Thymus (tissue), 11 donors: ENCODE measurements at regions not wholly inside any gene's neighbourhood (a gene's known extent, or its start where the extent isn't known, plus 50 kb on each side); places are given as distances from the start of the nearest gene placed in this dataset.

Experiments
- DNase-seq, 9 donors: peaks; one replicate each; pipeline ENCODE4 v3.0.0-alpha.2; 2013; ENCODE audit warnings: low spot score in 9 of 9, low read depth in 6 of 9, missing footprints in 1 of 9
- H3K27ac ChIP-seq, 2 donors: one replicate each; pipeline ENCODE4 v1.5.1; 2013; ENCODE audit warnings: control low read depth in 1 of 2, low read depth in 1 of 2, low read length in 1 of 2, mild to moderate bottlenecking in 1 of 2, moderate library complexity in 1 of 2
- H3K27me3 ChIP-seq, 2 donors: one replicate each; pipeline ENCODE4 v1.5.1; 2013; ENCODE audit warnings: low read length in 1 of 2; ENCODE audit not compliant: control insufficient read depth in 2 of 2, insufficient read depth in 1 of 2
- H3K36me3 ChIP-seq, 2 donors: one replicate each; pipeline ENCODE4 v1.5.1; 2013; ENCODE audit warnings: low read length in 1 of 2, mild to moderate bottlenecking in 1 of 2, moderate library complexity in 1 of 2; ENCODE audit not compliant: control insufficient read depth in 2 of 2, insufficient read depth in 2 of 2
- H3K4me1 ChIP-seq, 2 donors: one replicate each; pipeline ENCODE4 v1.5.1; 2013; ENCODE audit warnings: low read length in 2 of 2; ENCODE audit not compliant: control insufficient read depth in 2 of 2, insufficient read depth in 2 of 2
- H3K4me3 ChIP-seq, 2 donors: one replicate each; pipeline ENCODE4 v1.5.1; 2013; ENCODE audit warnings: low read length in 2 of 2, control low read depth in 1 of 2, mild to moderate bottlenecking in 1 of 2
- H3K9me3 ChIP-seq, 2 donors: one replicate each; pipeline ENCODE4 v1.5.1; 2013; ENCODE audit warnings: low read length in 1 of 2, mild to moderate bottlenecking in 1 of 2; ENCODE audit not compliant: control insufficient read depth in 2 of 2, insufficient read depth in 1 of 2
- WGBS: extraction: QIAGEN DNeasy Blood & Tissue Kit; methylation state at CpG from one replicate; pipeline ENCODE4 v1.1.7; 2013; 5-methylcytosine and 5-hydroxymethylcytosine counted together
- donor health status: healthy.

- no peaks in the 10 kb centered on the region for H3K36me3 ChIP-seq
- no peak overlapping the region for H3K4me3 ChIP-seq
- no peak for DNase-seq
- H3K27ac ChIP-seq, result no peak overlapping the region
- no peaks in the 10 kb centered on the region for H3K27me3 ChIP-seq
- WGBS, result 75% methylated on average over 4 of the region's 4 CpGs
- H3K9me3 ChIP-seq, result no peaks in the 10 kb centered on the region
- no peaks in the 10 kb centered on the region for H3K4me1 ChIP-seq
These were observed 275.8 kb upstream of the TSHZ3 start for GRCh38 chr19:31625056-31625455.

- no peaks in the 10 kb centered on the region for H3K27me3 ChIP-seq
- H3K27ac ChIP-seq, result no peak overlapping the region
- H3K9me3 ChIP-seq, result no peaks in the 10 kb centered on the region
- no peak for DNase-seq
- H3K4me3 ChIP-seq, result no peak overlapping the region
- no peaks in the 10 kb centered on the region for H3K36me3 ChIP-seq
- no peaks in the 10 kb centered on the region for H3K4me1 ChIP-seq
- 50% methylated on average over 1 of the region's 1 CpG for WGBS
These were observed 276.3 kb upstream of the TSHZ3 start for GRCh38 chr19:31625575-31625974.

GRCh38 chr19:31626941-31627340 lies 277.7 kb upstream of the TSHZ3 start:
- Histone ChIP-seq H3K9me3 (no peaks in the 10 kb centered on the region), H3K36me3 (no peaks in the 10 kb centered on the region), H3K27ac (no peak overlapping the region), H3K27me3 (no peaks in the 10 kb centered on the region), H3K4me1 (no peaks in the 10 kb centered on the region), H3K4me3 (no peak overlapping the region)
- DNase-seq, result no peak
- 90% methylated on average over 5 of the region's 5 CpGs for WGBS

- no peak overlapping the region for H3K4me3 ChIP-seq
- H3K27me3 ChIP-seq, result no peaks in the 10 kb centered on the region
- no peak for DNase-seq
- no peak overlapping the region for H3K27ac ChIP-seq
- H3K9me3 ChIP-seq, result no peaks in the 10 kb centered on the region
- WGBS, result 80% methylated on average over 23 of the region's 23 CpGs
- no peaks in the 10 kb centered on the region for H3K36me3 ChIP-seq
- H3K4me1 ChIP-seq, result no peaks in the 10 kb centered on the region
These were observed 278.6 kb upstream of the TSHZ3 start for GRCh38 chr19:31627620-31628365.

- H3K4me3 ChIP-seq, result no peak overlapping the region
- no peaks in the 10 kb centered on the region for H3K36me3 ChIP-seq
- H3K4me1 ChIP-seq, result no peaks in the 10 kb centered on the region
- DNase-seq, result no peak
- 94% methylated on average over 18 of the region's 18 CpGs for WGBS
- no peaks in the 10 kb centered on the region for H3K9me3 ChIP-seq
- no peaks in the 10 kb centered on the region for H3K27me3 ChIP-seq
- no peak overlapping the region for H3K27ac ChIP-seq
These were observed 280.5 kb upstream of the TSHZ3 start for GRCh38 chr19:31629579-31630363.

- Histone ChIP-seq H3K9me3 (no peaks in the 10 kb centered on the region), H3K4me3 (no peak overlapping the region), H3K4me1 (no peaks in the 10 kb centered on the region), H3K27ac (no peak overlapping the region), H3K36me3 (no peaks in the 10 kb centered on the region), H3K27me3 (no peaks in the 10 kb centered on the region)
- 97% methylated on average over 8 of the region's 8 CpGs for WGBS
- DNase-seq, result no peak
These were observed 283.8 kb upstream of the TSHZ3 start for GRCh38 chr19:31633014-31633413.

- Histone ChIP-seq H3K4me1 (no peaks in the 10 kb centered on the region), H3K36me3 (no peaks in the 10 kb centered on the region), H3K27ac (no peak overlapping the region), H3K9me3 (no peaks in the 10 kb centered on the region), H3K27me3 (no peaks in the 10 kb centered on the region), H3K4me3 (no peak overlapping the region)
- 88% methylated on average over 1 of the region's 1 CpG for WGBS
- no peak for DNase-seq
These were observed 290.1 kb upstream of the TSHZ3 start for GRCh38 chr19:31639306-31639705.

- Histone ChIP-seq H3K27me3 (no peaks in the 10 kb centered on the region), H3K27ac (no peak overlapping the region), H3K4me1 (no peaks in the 10 kb centered on the region), H3K4me3 (no peak overlapping the region), H3K36me3 (no peaks in the 10 kb centered on the region), H3K9me3 (no peaks in the 10 kb centered on the region)
- WGBS, result 35% methylated on average over 2 of the region's 2 CpGs
- DNase-seq, result no peak
These were observed 292.4 kb upstream of the TSHZ3 start for GRCh38 chr19:31641591-31641990.

- Histone ChIP-seq H3K27me3 (no peaks in the 10 kb centered on the region), H3K36me3 (no peaks in the 10 kb centered on the region), H3K4me1 (no peaks in the 10 kb centered on the region), H3K4me3 (no peak overlapping the region), H3K9me3 (no peaks in the 10 kb centered on the region), H3K27ac (no peak overlapping the region)
- DNase-seq, result no peak
- WGBS, result 86% methylated on average over 9 of the region's 9 CpGs
These were observed 299.1 kb upstream of the TSHZ3 start for GRCh38 chr19:31648347-31648746.
